ENCODE measurements at regions not wholly inside any gene's neighbourhood (a gene's known extent, or its start where the extent isn't known, plus 50 kb on each side); places are given as distances from the start of the nearest gene placed in this dataset.

GRCh38 chr11:69905611-69906452, 86.6 kb upstream of the FGF3 start:
- no peak for DNase-seq

GRCh38 chr11:69906453-69906907, 87.3 kb upstream of the FGF3 start:
- no peak for DNase-seq

DNA sequence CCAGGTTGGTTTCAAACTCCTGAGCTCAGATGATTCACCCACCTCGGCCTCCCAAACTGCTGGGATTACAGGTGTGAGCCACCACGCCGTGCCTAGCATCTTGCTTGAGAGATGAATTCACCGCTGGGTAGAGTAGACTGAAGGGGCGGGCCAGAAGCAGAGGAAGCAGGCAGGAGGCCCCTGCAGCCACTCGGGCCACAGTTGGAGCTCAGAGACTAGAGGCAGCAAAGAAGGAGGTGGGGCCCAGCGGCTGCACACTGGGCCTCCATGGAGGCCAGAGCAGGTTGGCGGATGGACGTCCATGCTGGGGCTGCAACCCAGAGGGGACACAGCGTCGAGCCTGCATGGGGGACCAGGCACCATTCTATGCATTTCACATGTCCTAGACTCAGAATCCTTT, 88.4 kb upstream of the FGF3 start:
- DNase-seq = no peak

DNA sequence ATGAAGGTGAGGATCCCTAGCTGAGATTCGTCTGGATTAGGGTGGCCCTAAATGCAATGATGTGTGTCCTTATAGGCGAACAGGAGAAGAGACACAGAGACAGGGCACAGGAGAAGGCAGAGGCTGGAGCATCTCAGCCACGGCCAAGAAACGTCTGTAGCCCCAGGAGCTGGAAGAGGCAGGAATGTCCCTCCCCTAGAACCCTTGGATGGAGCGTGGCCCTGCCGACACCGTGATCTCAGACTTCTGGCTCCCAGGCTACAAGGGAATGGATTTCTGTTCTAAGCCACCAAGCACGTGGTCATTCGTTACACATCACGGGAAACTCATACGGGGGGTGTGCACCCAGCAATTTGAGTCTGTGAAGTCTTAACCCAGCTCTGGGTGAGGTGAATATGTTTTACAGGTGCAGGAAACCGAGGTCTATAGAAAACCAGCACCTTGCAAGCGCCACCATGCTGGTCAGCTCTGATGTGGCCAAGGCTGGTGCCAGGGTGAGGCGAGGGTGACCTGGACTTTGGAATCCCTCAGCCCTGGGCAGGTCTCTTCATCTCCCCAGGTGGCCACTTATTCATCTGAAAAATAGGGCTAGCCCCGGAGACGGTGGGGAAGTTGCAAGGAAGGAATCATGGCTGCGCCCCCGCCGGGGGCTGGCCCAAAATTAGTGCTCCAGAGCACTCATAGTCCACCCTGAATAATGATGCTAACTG, 89.5 kb upstream of the FGF3 start:
- DNase-seq = no peak

DNA sequence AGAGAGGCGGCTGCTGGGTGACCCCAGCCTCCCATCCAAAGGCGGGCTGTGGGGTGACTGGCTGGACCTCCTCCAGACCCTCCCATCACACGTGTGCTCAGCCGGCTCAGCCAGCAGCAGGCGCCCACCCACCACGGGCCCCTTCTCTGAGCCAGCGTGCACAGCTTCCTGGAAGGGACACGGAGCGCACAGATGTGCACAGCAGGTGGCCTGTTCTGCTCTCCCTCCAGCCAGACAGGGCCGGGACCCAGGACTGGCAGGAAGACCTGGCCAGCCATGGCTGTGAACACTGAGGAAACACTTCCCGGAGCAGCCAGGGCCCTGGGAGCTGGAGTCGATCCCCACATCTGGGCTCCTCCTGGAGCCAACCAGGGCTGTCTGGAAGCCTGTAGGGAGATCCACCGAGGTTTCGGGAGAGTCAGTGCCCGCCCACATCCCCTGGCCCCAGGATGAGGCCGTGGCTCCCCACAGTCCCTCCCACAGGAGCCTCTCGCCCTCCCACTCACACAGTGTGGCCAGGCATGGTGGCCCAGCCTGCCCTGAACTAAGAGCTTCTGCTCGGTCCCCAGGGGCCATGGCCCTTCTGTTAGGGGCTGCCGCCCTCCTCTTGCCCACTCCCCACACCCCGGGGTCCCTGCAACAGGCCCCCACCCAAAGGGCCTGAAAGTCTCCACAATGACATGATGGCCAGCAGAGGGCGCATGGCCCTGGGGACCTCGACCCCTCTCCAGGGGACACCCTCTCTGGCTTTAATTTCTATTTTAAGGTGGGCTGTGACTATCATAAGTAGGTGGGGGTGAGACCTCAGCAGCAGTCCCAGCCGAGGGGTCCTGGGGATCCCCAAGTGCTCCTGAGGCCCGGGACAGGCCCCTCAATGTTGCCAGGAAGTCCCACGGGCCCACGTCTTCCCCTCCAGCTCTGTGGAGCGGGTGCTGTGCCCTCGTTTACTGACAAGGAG, 90.6 kb upstream of the FGF3 start:
- DNase-seq = no peak

DNA sequence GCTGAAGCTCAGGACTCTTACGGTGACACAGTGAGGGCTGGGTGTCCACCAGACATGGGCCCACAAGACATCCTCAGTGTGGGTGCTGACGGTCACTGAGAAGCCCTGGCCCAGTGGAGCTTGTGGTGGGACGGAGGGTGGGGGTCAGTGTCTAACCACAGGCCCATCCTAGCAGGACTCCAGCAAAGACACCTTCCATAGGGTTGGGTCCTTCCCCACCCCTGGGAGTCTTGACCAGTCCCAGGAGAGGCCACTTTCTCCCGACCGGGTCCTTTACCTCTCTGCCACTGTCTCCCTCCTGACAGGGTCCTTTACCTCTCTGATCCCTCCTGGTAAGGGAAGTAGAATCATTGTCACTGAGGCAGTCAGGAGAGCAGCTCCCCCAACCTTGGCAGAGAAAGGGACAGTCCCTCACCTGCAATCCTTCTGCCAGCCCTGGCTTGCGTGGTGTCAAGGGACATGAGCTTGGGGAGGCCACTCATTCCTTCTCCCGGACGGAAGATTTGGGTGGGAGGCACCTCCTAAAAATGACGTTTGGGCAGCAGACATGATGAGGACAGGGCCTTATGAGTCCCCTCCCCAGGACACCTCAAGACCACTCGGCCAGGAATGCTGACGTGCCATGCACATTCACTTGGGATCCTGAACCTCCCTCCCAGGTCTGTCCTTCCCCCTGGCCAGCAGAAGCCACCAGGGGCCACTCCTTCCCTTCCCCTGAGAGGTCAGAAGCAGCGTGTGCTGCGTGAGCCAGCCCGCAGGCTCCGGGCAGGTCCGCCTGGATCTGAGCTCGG, 91.5 kb upstream of the FGF3 start:
- DNase-seq = no peak

- no peak for DNase-seq
These were observed 92.3 kb upstream of the FGF3 start for GRCh38 chr11:69911310-69912160.

GRCh38 chr11:69912161-69912910, 93.1 kb upstream of the FGF3 start:
- no peak for DNase-seq

DNA sequence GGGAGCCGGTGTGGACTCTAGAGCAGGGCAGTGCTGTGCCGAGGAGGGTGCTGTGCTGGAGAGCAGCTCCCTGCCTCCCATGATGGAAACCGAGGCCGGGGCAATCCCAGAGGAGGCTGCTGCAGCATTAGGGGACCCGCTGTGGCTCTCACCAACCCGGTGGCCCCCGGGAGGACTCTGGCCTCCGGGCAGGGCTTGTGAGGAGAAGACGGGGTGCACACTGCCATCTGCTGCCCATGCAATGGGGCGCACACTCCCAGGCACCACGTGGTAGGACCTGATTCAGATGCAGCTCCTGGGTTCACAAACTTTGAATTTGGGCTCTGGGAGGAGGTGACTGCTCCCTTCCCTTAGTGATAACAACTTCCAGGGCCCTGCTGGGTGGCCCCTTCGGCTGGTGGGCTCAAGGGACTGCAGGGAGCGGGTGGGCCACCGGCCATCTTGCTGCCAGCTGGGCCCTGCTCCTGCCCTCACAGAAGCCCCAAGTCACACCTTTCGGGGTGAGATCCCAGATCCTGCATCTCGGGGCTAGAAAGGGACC, 93.8 kb upstream of the FGF3 start:
- DNase-seq = peak; percentile 14

DNA sequence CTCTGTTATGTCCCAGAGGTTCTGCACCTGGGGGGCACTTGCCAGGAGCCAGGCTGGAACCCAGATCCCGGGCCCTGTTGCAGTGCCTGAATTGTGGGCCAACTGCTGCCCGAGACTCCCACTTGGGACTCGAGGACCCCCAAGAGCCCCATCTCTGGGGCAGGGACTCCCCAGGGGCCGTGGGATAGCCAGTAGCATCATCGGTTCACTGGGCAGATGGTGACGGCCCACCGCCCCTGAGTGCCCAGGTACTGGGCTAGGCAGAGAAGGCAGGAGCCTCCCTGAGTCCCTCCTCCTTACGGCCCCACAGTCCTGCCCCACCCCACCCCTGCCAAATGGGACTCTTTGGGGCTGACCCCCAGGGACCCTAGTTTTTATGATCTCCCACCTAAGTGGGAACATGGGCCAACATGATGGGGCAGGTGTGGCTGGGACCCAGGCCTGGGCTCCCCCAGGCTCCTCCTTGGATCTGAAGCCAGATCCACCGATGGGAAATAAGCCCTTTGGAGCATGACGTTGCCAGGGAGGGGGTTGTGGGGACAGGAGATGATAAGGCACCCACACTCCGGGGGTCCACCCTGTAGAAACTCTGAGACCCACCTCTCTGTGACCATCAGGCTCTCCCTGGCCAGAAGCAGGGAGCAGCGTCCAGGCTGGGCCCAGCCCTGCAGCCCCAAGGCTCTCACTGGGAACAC, 94.5 kb upstream of the FGF3 start:
- no peak for DNase-seq

- DNase-seq = no peak
These were observed 95.3 kb upstream of the FGF3 start for GRCh38 chr11:69914286-69915150.

GRCh38 chr11:69915151-69915500, 95.9 kb upstream of the FGF3 start:
- peak; percentile 27 for DNase-seq

- DNase-seq = peak; percentile 83
These were observed 96.5 kb upstream of the FGF3 start for GRCh38 chr11:69915501-69916250.

- peak; percentile 7 for DNase-seq
These were observed 97.0 kb upstream of the FGF3 start for GRCh38 chr11:69916251-69916649.

DNA sequence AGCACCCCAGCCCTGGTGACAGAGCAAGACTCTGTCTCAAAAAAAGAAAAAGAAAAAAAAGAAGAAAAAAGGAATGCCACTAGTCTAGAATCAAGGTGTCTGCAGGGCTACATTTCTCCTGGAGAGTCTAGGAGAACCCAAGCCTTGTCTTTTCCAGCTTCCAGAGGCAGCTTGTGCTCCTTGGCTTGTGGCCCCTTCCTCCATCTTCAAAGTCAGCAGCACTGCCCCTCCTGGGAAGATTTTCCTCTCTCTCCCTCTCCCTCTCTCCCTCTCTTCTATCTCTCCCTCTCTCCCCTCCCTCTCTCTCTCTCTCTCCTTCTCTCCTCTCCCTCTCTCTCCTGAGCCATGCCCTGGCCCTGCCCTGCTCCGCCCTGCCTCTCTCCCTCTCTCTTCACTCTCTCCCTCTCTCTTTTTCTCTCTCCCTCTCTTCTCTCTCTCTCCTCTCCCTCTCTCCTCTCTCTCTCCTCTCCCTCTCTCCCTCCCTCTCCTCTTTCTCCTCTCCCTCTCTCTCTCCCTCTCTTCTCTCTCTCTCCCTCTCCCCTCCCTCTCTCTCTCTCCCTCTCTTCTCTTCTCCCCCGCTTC, 97.7 kb upstream of the FGF3 start:
- no peak for DNase-seq

- DNase-seq = no peak
These were observed 98.3 kb upstream of the FGF3 start for GRCh38 chr11:69917529-69917928.

Measured in fibroblast of skin of scalp (primary cell).